Neural cell (in vitro differentiated cells): ENCODE measurements at regions not wholly inside any gene's neighbourhood (a gene's known extent, or its start where the extent isn't known, plus 50 kb on each side); places are given as distances from the start of the nearest gene placed in this dataset.

ENCODE experiments used
- EP300 ChIP-seq: fragments of 450-650 bp; conservative IDR thresholded peaks from 2 replicates; pipeline ENCODE4 v1.6.1; 2014; ENCODE audit warnings: antibody characterized with exemption, mild to moderate bottlenecking, moderate library complexity; ENCODE audit not compliant: poor library complexity, severe bottlenecking
- EZH2 ChIP-seq: fragments of 200-600, 300-800 bp; shearing (Covaris generic), sonication (generic); IDR thresholded peaks from 2 replicates; pipeline ENCODE4 v1.6.1; 2014; ENCODE audit warnings: antibody characterized with exemption, low read length, borderline replicate concordance, mild to moderate bottlenecking; ENCODE audit not compliant: insufficient read depth, poor library complexity, severe bottlenecking
- MXI1 ChIP-seq: fragments of 450-650 bp; conservative IDR thresholded peaks from 2 replicates; pipeline ENCODE4 v1.6.1; 2014; ENCODE audit warnings: antibody characterized with exemption, mild to moderate bottlenecking; ENCODE audit not compliant: poor library complexity, severe bottlenecking
- POLR2AphosphoS5 ChIP-seq: IDR thresholded peaks from 2 replicates; pipeline ENCODE4 v1.6.1; 2012
- RAD21 ChIP-seq: fragments of 450-650 bp; conservative IDR thresholded peaks from 2 replicates; pipeline ENCODE4 v1.6.1; 2014; ENCODE audit warnings: antibody characterized with exemption, mild to moderate bottlenecking, moderate library complexity
- SMC3 ChIP-seq: fragments of 450-650 bp; conservative IDR thresholded peaks from 2 replicates; pipeline ENCODE4 v1.6.1; 2014; ENCODE audit warnings: antibody characterized with exemption, mild to moderate bottlenecking, moderate library complexity; ENCODE audit not compliant: poor library complexity
- TAF1 ChIP-seq: IDR thresholded peaks from 2 replicates; pipeline ENCODE4 v1.6.1; 2012; ENCODE audit warnings: low read depth
- TF ChIP-seq, protein P1 (sequence below): fragments of 450-650 bp; IDR thresholded peaks from 2 replicates; pipeline ENCODE4 v1.5.1; 2014; ENCODE audit warnings: antibody characterized with exemption, mild to moderate bottlenecking, moderate library complexity; ENCODE audit not compliant: poor library complexity, severe bottlenecking
- TF ChIP-seq, protein P2 (sequence below): IDR thresholded peaks from 2 replicates; pipeline ENCODE4 v1.6.1; 2012; ENCODE audit warnings: borderline replicate concordance

DNA sequence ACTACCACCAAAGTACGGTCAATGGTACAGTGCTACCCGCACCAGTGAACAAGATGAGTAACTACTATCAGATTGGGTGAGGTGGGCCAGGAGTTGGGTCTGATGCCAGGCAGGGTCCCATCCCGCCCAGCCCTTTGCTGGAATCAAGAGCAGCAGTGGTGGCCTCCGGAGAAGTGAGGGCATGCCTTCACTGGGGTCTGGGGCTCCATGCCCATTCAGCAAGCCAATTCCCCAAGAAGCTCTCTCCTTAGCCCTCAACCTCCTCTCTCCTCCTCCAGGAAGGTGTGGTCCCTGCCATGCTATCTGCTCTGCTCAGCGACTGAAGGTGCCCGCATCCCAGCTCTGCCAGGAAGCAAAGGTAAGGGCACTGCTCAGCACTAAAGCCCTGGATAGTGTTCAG lies 62.7 kb upstream of the CPLX2 start:
- TF ChIP-seq POLR2AphosphoS5 (no peak), EP300 (no peak), TAF1 (no peak), RAD21 (no peak), EZH2 (no peak), SMC3 (no peak), MXI1 (no peak)
- TF ChIP-seq, protein P1, sequence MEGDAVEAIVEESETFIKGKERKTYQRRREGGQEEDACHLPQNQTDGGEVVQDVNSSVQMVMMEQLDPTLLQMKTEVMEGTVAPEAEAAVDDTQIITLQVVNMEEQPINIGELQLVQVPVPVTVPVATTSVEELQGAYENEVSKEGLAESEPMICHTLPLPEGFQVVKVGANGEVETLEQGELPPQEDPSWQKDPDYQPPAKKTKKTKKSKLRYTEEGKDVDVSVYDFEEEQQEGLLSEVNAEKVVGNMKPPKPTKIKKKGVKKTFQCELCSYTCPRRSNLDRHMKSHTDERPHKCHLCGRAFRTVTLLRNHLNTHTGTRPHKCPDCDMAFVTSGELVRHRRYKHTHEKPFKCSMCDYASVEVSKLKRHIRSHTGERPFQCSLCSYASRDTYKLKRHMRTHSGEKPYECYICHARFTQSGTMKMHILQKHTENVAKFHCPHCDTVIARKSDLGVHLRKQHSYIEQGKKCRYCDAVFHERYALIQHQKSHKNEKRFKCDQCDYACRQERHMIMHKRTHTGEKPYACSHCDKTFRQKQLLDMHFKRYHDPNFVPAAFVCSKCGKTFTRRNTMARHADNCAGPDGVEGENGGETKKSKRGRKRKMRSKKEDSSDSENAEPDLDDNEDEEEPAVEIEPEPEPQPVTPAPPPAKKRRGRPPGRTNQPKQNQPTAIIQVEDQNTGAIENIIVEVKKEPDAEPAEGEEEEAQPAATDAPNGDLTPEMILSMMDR: no peak
- TF ChIP-seq, protein P2, sequence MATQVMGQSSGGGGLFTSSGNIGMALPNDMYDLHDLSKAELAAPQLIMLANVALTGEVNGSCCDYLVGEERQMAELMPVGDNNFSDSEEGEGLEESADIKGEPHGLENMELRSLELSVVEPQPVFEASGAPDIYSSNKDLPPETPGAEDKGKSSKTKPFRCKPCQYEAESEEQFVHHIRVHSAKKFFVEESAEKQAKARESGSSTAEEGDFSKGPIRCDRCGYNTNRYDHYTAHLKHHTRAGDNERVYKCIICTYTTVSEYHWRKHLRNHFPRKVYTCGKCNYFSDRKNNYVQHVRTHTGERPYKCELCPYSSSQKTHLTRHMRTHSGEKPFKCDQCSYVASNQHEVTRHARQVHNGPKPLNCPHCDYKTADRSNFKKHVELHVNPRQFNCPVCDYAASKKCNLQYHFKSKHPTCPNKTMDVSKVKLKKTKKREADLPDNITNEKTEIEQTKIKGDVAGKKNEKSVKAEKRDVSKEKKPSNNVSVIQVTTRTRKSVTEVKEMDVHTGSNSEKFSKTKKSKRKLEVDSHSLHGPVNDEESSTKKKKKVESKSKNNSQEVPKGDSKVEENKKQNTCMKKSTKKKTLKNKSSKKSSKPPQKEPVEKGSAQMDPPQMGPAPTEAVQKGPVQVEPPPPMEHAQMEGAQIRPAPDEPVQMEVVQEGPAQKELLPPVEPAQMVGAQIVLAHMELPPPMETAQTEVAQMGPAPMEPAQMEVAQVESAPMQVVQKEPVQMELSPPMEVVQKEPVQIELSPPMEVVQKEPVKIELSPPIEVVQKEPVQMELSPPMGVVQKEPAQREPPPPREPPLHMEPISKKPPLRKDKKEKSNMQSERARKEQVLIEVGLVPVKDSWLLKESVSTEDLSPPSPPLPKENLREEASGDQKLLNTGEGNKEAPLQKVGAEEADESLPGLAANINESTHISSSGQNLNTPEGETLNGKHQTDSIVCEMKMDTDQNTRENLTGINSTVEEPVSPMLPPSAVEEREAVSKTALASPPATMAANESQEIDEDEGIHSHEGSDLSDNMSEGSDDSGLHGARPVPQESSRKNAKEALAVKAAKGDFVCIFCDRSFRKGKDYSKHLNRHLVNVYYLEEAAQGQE: no peak
